Erythroblast (primary cell): ENCODE measurements at regions not wholly inside any gene's neighbourhood (a gene's known extent, or its start where the extent isn't known, plus 50 kb on each side); places are given as distances from the start of the nearest gene placed in this dataset.

Source experiments
- GATA1 ChIP-seq: IDR thresholded peaks from 2 replicates; pipeline ENCODE4 v1.6.1; 2011; ENCODE audit warnings: low read depth, mild to moderate bottlenecking, control low read depth, low read length, moderate library complexity
- POLR2A ChIP-seq: IDR thresholded peaks from 2 replicates; pipeline ENCODE4 v1.6.1; 2011; ENCODE audit warnings: mild to moderate bottlenecking, low read length

GRCh38 chr2:155633887-155634570, 698.5 kb downstream of the NR4A2 start:
- TF ChIP-seq POLR2A, result no peak
- no peak for TF ChIP-seq GATA1
